ENCODE measurements at regions not wholly inside any gene's neighbourhood (a gene's known extent, or its start where the extent isn't known, plus 50 kb on each side); places are given as distances from the start of the nearest gene placed in this dataset.

- no peak overlapping the region for H2BK120ac ChIP-seq (ENCODE audit: insufficient read depth, low read length, poor library complexity)
- no peak overlapping the region for H3K23ac ChIP-seq (ENCODE audit: low read length)
- H3K14ac ChIP-seq (ENCODE audit: low read length) = no peak overlapping the region
- H3K27me3 ChIP-seq (ENCODE audit: insufficient read depth, low read length) = no peaks in the 10 kb centered on the region
- no peaks in the 10 kb centered on the region for H3K36me3 ChIP-seq (ENCODE audit: control insufficient read depth in 1 of 2, insufficient read depth in 2 of 2, low read length in 2 of 2)
- WGBS (ENCODE audit: extremely low coverage, insufficient coverage, insufficient read length) = no CpG with 5 or more reads among the region's 5 CpGs
- H4K8ac ChIP-seq (ENCODE audit: low read depth, low read length) = no peak overlapping the region
- peak overlapping the region; percentile 21 for H3K4me2 ChIP-seq (ENCODE audit: low read length)
- no peak overlapping the region for H3K4me3 ChIP-seq (ENCODE audit: low read depth, low read length)
- no peak overlapping the region for H3K9ac ChIP-seq (ENCODE audit: low read length)
- no peak overlapping the region for H2BK12ac ChIP-seq (ENCODE audit: low read length)
- H2BK5ac ChIP-seq (ENCODE audit: low read depth, low read length, poor library complexity) = no peak overlapping the region
- H3K4ac ChIP-seq (ENCODE audit: low read depth, low read length) = no peak overlapping the region
- H3K79me1 ChIP-seq (ENCODE audit: low read length) = peaks cover 5% of the 10 kb centered on the region
- H3K9me3 ChIP-seq (ENCODE audit: insufficient read depth, low read depth, low read length) = no peaks in the 10 kb centered on the region
- no peak overlapping the region for H2AK5ac ChIP-seq (ENCODE audit: low read length)
- no peak overlapping the region for H3K18ac ChIP-seq (ENCODE audit: low read length)
- H3K27ac ChIP-seq (ENCODE audit: low read depth, low read length) = peak overlapping the region; percentile 14
- H3K4me1 ChIP-seq (ENCODE audit: control insufficient read depth in 1 of 2, insufficient read depth in 2 of 2, low read length in 2 of 2) = peaks cover 7 to 8% of the 10 kb centered on the region in 2 experiments
- H2AFZ ChIP-seq (ENCODE audit: insufficient read depth, low read length, poor library complexity) = no peak overlapping the region
- no peak overlapping the region for H4K12ac ChIP-seq (ENCODE audit: low read depth, low read length)
- DNase-seq = peak in 1 of 2 donors; percentile 7
- no peak overlapping the region for H4K91ac ChIP-seq (ENCODE audit: low read depth, low read length)
- no peaks in the 10 kb centered on the region for H3K79me2 ChIP-seq (ENCODE audit: control insufficient read depth, insufficient read depth, low read length, poor library complexity)
Measured at GRCh38 chr13:40190641-40191100, 475.8 kb downstream of the FOXO1 start.

GRCh38 chr13:40191186-40191980 is 475.1 kb downstream of the FOXO1 start:
- no peaks in the 10 kb centered on the region for H3K9me3 ChIP-seq (ENCODE audit: insufficient read depth, low read depth, low read length)
- no peak overlapping the region for H3K4me3 ChIP-seq (ENCODE audit: low read depth, low read length)
- H3K79me1 ChIP-seq (ENCODE audit: low read length) = peaks cover 5% of the 10 kb centered on the region
- peak overlapping the region; percentile 25 for H2AFZ ChIP-seq (ENCODE audit: insufficient read depth, low read length, poor library complexity)
- no peak overlapping the region for H2BK5ac ChIP-seq (ENCODE audit: low read depth, low read length, poor library complexity)
- H3K27me3 ChIP-seq (ENCODE audit: insufficient read depth, low read length) = no peaks in the 10 kb centered on the region
- peak overlapping the region; percentile 15 for H3K4ac ChIP-seq (ENCODE audit: low read depth, low read length)
- no peak overlapping the region for H3K14ac ChIP-seq (ENCODE audit: low read length)
- no peak overlapping the region for H3K4me2 ChIP-seq (ENCODE audit: low read length)
- peak overlapping the region; percentile 77 for H2BK12ac ChIP-seq (ENCODE audit: low read length)
- H3K27ac ChIP-seq (ENCODE audit: low read depth, low read length) = peak overlapping the region; percentile 14
- peak overlapping the region; percentile 36 for H2BK120ac ChIP-seq (ENCODE audit: insufficient read depth, low read length, poor library complexity)
- no peak overlapping the region for H3K18ac ChIP-seq (ENCODE audit: low read length)
- peaks cover 7 to 8% of the 10 kb centered on the region in 2 experiments for H3K4me1 ChIP-seq (ENCODE audit: control insufficient read depth in 1 of 2, insufficient read depth in 2 of 2, low read length in 2 of 2)
- H3K36me3 ChIP-seq (ENCODE audit: control insufficient read depth in 1 of 2, insufficient read depth in 2 of 2, low read length in 2 of 2) = no peaks in the 10 kb centered on the region
- no peak overlapping the region for H3K9ac ChIP-seq (ENCODE audit: low read length)
- DNase-seq = peak in 1 of 2 donors; percentile 6
- no peak overlapping the region for H3K23ac ChIP-seq (ENCODE audit: low read length)
- no peak overlapping the region for H4K91ac ChIP-seq (ENCODE audit: low read depth, low read length)
- WGBS (ENCODE audit: extremely low coverage, insufficient coverage, insufficient read length) = no CpG with 5 or more reads among the region's 7 CpGs
- no peaks in the 10 kb centered on the region for H3K79me2 ChIP-seq (ENCODE audit: control insufficient read depth, insufficient read depth, low read length, poor library complexity)
- no peak overlapping the region for H4K12ac ChIP-seq (ENCODE audit: low read depth, low read length)
- H4K8ac ChIP-seq (ENCODE audit: low read depth, low read length) = no peak overlapping the region
- H2AK5ac ChIP-seq (ENCODE audit: low read length) = no peak overlapping the region

- no CpG with 5 or more reads among the region's 5 CpGs for WGBS (ENCODE audit: extremely low coverage, insufficient coverage, insufficient read length)
- peak overlapping the region; percentile 44 for H2BK12ac ChIP-seq (ENCODE audit: low read length)
- H3K4me1 ChIP-seq (ENCODE audit: control insufficient read depth in 1 of 2, insufficient read depth in 2 of 2, low read length in 2 of 2) = peaks cover 7 to 8% of the 10 kb centered on the region in 2 experiments
- H3K18ac ChIP-seq (ENCODE audit: low read length) = no peak overlapping the region
- no peak overlapping the region for H3K4me2 ChIP-seq (ENCODE audit: low read length)
- H4K91ac ChIP-seq (ENCODE audit: low read depth, low read length) = peak overlapping the region; percentile 37
- DNase-seq = no peak
- no peak overlapping the region for H3K14ac ChIP-seq (ENCODE audit: low read length)
- no peak overlapping the region for H3K27ac ChIP-seq (ENCODE audit: low read depth, low read length)
- H3K79me1 ChIP-seq (ENCODE audit: low read length) = peaks cover 5% of the 10 kb centered on the region
- H2BK5ac ChIP-seq (ENCODE audit: low read depth, low read length, poor library complexity) = no peak overlapping the region
- H3K23ac ChIP-seq (ENCODE audit: low read length) = no peak overlapping the region
- H2AK5ac ChIP-seq (ENCODE audit: low read length) = no peak overlapping the region
- H4K8ac ChIP-seq (ENCODE audit: low read depth, low read length) = peak overlapping the region; percentile 23
- H3K4me3 ChIP-seq (ENCODE audit: low read depth, low read length) = no peak overlapping the region
- H3K9me3 ChIP-seq (ENCODE audit: insufficient read depth, low read depth, low read length) = no peaks in the 10 kb centered on the region
- H3K27me3 ChIP-seq (ENCODE audit: insufficient read depth, low read length) = no peaks in the 10 kb centered on the region
- H3K9ac ChIP-seq (ENCODE audit: low read length) = no peak overlapping the region
- H3K79me2 ChIP-seq (ENCODE audit: control insufficient read depth, insufficient read depth, low read length, poor library complexity) = no peaks in the 10 kb centered on the region
- H2AFZ ChIP-seq (ENCODE audit: insufficient read depth, low read length, poor library complexity) = no peak overlapping the region
- H3K36me3 ChIP-seq (ENCODE audit: control insufficient read depth in 1 of 2, insufficient read depth in 2 of 2, low read length in 2 of 2) = no peaks in the 10 kb centered on the region
- no peak overlapping the region for H4K12ac ChIP-seq (ENCODE audit: low read depth, low read length)
- no peak overlapping the region for H3K4ac ChIP-seq (ENCODE audit: low read depth, low read length)
- H2BK120ac ChIP-seq (ENCODE audit: insufficient read depth, low read length, poor library complexity) = no peak overlapping the region
Measured at GRCh38 chr13:40192452-40192851, 474.0 kb downstream of the FOXO1 start.

GRCh38 chr13:40192858-40193257 is 473.6 kb downstream of the FOXO1 start:
- WGBS (ENCODE audit: extremely low coverage, insufficient coverage, insufficient read length) = no CpG with 5 or more reads among the region's 7 CpGs
- Histone ChIP-seq H2BK12ac (ENCODE audit: low read length) (no peak overlapping the region), H3K9me3 (ENCODE audit: insufficient read depth, low read depth, low read length) (no peaks in the 10 kb centered on the region)

More at GRCh38 chr13:40192858-40193257, 473.6 kb downstream of the FOXO1 start:
- Histone ChIP-seq H3K4me1 (ENCODE audit: control insufficient read depth in 1 of 2, insufficient read depth in 2 of 2, low read length in 2 of 2) (peaks cover 7 to 8% of the 10 kb centered on the region in 2 experiments), H3K4me2 (ENCODE audit: low read length) (no peak overlapping the region), H3K27me3 (ENCODE audit: insufficient read depth, low read length) (no peaks in the 10 kb centered on the region), H3K23ac (ENCODE audit: low read length) (no peak overlapping the region), H3K4me3 (ENCODE audit: low read depth, low read length) (no peak overlapping the region), H4K91ac (ENCODE audit: low read depth, low read length) (no peak overlapping the region), H3K36me3 (ENCODE audit: control insufficient read depth in 1 of 2, insufficient read depth in 2 of 2, low read length in 2 of 2) (no peaks in the 10 kb centered on the region), H3K4ac (ENCODE audit: low read depth, low read length) (no peak overlapping the region), H3K9ac (ENCODE audit: low read length) (no peak overlapping the region), H2BK120ac (ENCODE audit: insufficient read depth, low read length, poor library complexity) (no peak overlapping the region), H3K79me1 (ENCODE audit: low read length) (peaks cover 5% of the 10 kb centered on the region), H2AK5ac (ENCODE audit: low read length) (no peak overlapping the region), H3K27ac (ENCODE audit: low read depth, low read length) (no peak overlapping the region), H3K18ac (ENCODE audit: low read length) (no peak overlapping the region), H4K12ac (ENCODE audit: low read depth, low read length) (no peak overlapping the region), H3K14ac (ENCODE audit: low read length) (no peak overlapping the region), H3K79me2 (ENCODE audit: control insufficient read depth, insufficient read depth, low read length, poor library complexity) (no peaks in the 10 kb centered on the region), H4K8ac (ENCODE audit: low read depth, low read length) (no peak overlapping the region), H2BK5ac (ENCODE audit: low read depth, low read length, poor library complexity) (no peak overlapping the region), H2AFZ (ENCODE audit: insufficient read depth, low read length, poor library complexity) (no peak overlapping the region)
- DNase-seq = no peak

All from trophoblast cell (in vitro differentiated cells and primary cell).